H4 (cell line): ENCODE measurements at regions not wholly inside any gene's neighbourhood (a gene's known extent, or its start where the extent isn't known, plus 50 kb on each side); places are given as distances from the start of the nearest gene placed in this dataset.

Source experiments
- DNase-seq: peaks from one replicate; pipeline ENCODE4 v3.0.0-alpha.2; 2015; ENCODE audit warnings: low spot score

GRCh38 chr4:89363786-89364185 is 56.2 kb upstream of the GPRIN3 start:
- DNase-seq, result no peak

- DNase-seq, result no peak
These were observed 51.5 kb upstream of the GPRIN3 start for GRCh38 chr4:89358935-89359638.

- no peak for DNase-seq
These were observed 50.2 kb upstream of the GPRIN3 start for GRCh38 chr4:89357787-89358186.
